ENCODE measurements at regions not wholly inside any gene's neighbourhood (a gene's known extent, or its start where the extent isn't known, plus 50 kb on each side); places are given as distances from the start of the nearest gene placed in this dataset.

- peak; percentile 40 for DNase-seq (ENCODE audit: low read depth)
Measured at GRCh38 chr9:6703898-6704639, 53.7 kb upstream of the KDM4C start.

- no peak for DNase-seq (ENCODE audit: low read depth)
Measured at GRCh38 chr9:6702707-6703106, 55.1 kb upstream of the KDM4C start.

GRCh38 chr9:6696178-6696577 lies 50.6 kb upstream of the GLDC start:
- no peak for DNase-seq (ENCODE audit: low read depth)

- no peak for DNase-seq (ENCODE audit: low read depth)
Measured at GRCh38 chr9:6695121-6695814, 49.7 kb upstream of the GLDC start.

All from stimulated activated CD8-positive, alpha-beta memory T cell treated with anti-CD3 and anti-CD28 coated beads, Interleukin-15, amount 100 ng/mL, for 1 hour (primary cell).